A673 (cell line): ENCODE measurements at regions not wholly inside any gene's neighbourhood (a gene's known extent, or its start where the extent isn't known, plus 50 kb on each side); places are given as distances from the start of the nearest gene placed in this dataset.

Source experiments
- BruUV-seq: library from RNA; stranded (reverse); fragments of 400-500 nt; replicated peaks from 2 replicates; lab custom pipeline; 2021; lab: Mats Ljungman, UMichigan
- CTCF ChIA-PET: fragments of 300-600 bp; sonication (Branson Sonifier 250); formaldehyde crosslinking; loops from one replicate; lab custom pipeline; 2022; ENCODE audit warnings: antibody characterized with exemption; lab: Charles Lee
- POLR2A ChIA-PET: fragments of 300-600 bp; sonication (Branson Sonifier 250); formaldehyde crosslinking; loops from one replicate; lab custom pipeline; 2022; ENCODE audit warnings: antibody characterized with exemption; ENCODE audit not compliant: low non-redundant PET; lab: Charles Lee
- DNase-seq: peaks from one replicate; pipeline ENCODE4 v3.0.0-alpha.2; 2015; ENCODE audit warnings: low spot score
- H3K27ac ChIP-seq: fragments of 200-600 bp; sonication (generic); 2 replicates; pipeline ENCODE4 v1.5.1; 2016; ENCODE audit warnings: mixed run types, low read depth, mild to moderate bottlenecking, mixed read lengths, antibody characterized with exemption, low read length; ENCODE audit not compliant: poor library complexity, severe bottlenecking
- H3K27me3 ChIP-seq: fragments of 200-600 bp; sonication (generic); replicated peaks from 2 replicates; pipeline ENCODE4 v1.6.1; 2017; ENCODE audit warnings: mixed run types, low read depth, mild to moderate bottlenecking, mixed read lengths, antibody characterized with exemption, low read length; ENCODE audit not compliant: insufficient read depth, poor library complexity
- H3K36me3 ChIP-seq: fragments of 200-600 bp; sonication (generic); 2 replicates; pipeline ENCODE4 v1.6.1; 2016; ENCODE audit warnings: mixed run types, mild to moderate bottlenecking, mixed read lengths, antibody characterized with exemption, low read length; ENCODE audit not compliant: insufficient read depth, poor library complexity, severe bottlenecking
- H3K4me1 ChIP-seq: fragments of 200-600 bp; sonication (generic); 2 replicates; pipeline ENCODE4 v1.6.1; 2017; ENCODE audit warnings: mixed run types, mild to moderate bottlenecking, mixed read lengths, antibody characterized with exemption, low read length; ENCODE audit not compliant: insufficient read depth, poor library complexity, severe bottlenecking
- H3K4me3 ChIP-seq: fragments of 200-600 bp; sonication (generic); 2 replicates; pipeline ENCODE4 v1.5.1; 2016; ENCODE audit warnings: low read depth, mixed run types, mild to moderate bottlenecking, mixed read lengths, low read length; ENCODE audit not compliant: poor library complexity, severe bottlenecking
- H3K9me3 ChIP-seq: fragments of 200-600 bp; sonication (generic); 2 replicates; pipeline ENCODE4 v1.6.1; 2016; ENCODE audit warnings: mixed run types, low read depth, mild to moderate bottlenecking, mixed read lengths, antibody characterized with exemption, low read length; ENCODE audit not compliant: poor library complexity, severe bottlenecking
- EZH2 ChIP-seq: fragments of 200-600 bp; sonication (generic); IDR thresholded peaks from 2 replicates; pipeline ENCODE4 v1.6.1; 2017; ENCODE audit warnings: borderline replicate concordance, low read depth, mild to moderate bottlenecking, mixed read lengths, antibody characterized with exemption, low read length; ENCODE audit not compliant: poor library complexity, severe bottlenecking
- intact Hi-C: fragments of 100-400 bp; cut with micrococcal nuclease; formaldehyde crosslinking; loops from one replicate; pipeline ENCODE4 v1.10.0; 2022; ENCODE audit not compliant: unreplicated experiment
- TF ChIP-seq, protein P1 (sequence below): fragments of 300-800, 200-600 bp; sonication (generic); conservative IDR thresholded peaks from 2 replicates; pipeline ENCODE4 v1.5.1; 2017; ENCODE audit warnings: low read depth, mild to moderate bottlenecking, antibody characterized with exemption, low read length, moderate library complexity, mixed read lengths

DNA sequence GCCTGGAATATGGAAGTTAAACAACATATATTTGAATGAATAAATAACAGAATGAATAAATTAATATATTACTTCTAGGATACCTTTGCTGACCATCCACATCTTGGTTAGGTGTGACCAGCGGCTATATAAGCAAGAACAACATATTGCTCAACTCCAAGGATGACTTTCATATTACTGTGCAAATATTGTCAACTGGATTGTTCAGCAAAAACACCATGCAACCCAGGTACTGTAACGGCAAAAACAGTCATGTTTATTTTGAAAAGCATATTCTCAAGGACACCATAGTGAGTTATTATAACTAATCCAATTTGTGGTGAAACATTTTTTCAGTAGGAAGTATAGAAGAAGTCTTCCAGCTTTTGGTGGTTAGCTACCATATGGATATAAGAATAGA lies 907.9 kb downstream of the IGSF11 start:
- Histone ChIP-seq H3K27me3 (no peaks in the 10 kb centered on the region), H3K4me3 (no peak overlapping the region), H3K36me3 (no peaks in the 10 kb centered on the region), H3K9me3 (no peaks in the 10 kb centered on the region), H3K4me1 (no peaks in the 10 kb centered on the region), H3K27ac (no peak overlapping the region)
- BruUV-seq: no TSS peak
- intact Hi-C loops: no loop called here
- ChIA-PET CTCF (no interaction called here), POLR2A (no interaction called here)
- TF ChIP-seq, protein P1, sequence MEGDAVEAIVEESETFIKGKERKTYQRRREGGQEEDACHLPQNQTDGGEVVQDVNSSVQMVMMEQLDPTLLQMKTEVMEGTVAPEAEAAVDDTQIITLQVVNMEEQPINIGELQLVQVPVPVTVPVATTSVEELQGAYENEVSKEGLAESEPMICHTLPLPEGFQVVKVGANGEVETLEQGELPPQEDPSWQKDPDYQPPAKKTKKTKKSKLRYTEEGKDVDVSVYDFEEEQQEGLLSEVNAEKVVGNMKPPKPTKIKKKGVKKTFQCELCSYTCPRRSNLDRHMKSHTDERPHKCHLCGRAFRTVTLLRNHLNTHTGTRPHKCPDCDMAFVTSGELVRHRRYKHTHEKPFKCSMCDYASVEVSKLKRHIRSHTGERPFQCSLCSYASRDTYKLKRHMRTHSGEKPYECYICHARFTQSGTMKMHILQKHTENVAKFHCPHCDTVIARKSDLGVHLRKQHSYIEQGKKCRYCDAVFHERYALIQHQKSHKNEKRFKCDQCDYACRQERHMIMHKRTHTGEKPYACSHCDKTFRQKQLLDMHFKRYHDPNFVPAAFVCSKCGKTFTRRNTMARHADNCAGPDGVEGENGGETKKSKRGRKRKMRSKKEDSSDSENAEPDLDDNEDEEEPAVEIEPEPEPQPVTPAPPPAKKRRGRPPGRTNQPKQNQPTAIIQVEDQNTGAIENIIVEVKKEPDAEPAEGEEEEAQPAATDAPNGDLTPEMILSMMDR: no peak
- TF ChIP-seq EZH2: no peak
- DNase-seq: no peak

DNA sequence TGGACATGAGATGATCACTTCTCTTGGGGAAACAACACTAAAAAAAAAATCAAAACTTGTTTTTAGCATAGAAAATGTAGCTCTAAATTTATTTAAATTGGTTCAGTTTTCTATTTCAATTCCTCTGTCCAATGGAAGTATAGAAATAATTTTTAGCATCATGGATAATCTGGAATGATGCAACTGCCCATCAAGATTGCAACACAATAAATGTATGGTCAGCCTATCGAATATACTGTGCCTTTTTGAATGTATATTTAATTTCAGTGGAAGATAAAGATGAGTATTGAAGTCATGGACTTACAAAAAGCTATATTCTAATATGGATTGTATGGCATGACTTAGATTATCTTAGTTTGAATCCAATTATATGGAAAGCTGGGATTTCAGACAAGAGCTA lies 906.7 kb downstream of the IGSF11 start:
- intact Hi-C loops: no loop called here
- Histone ChIP-seq H3K27ac (no peak overlapping the region), H3K36me3 (no peaks in the 10 kb centered on the region), H3K4me3 (no peak overlapping the region), H3K4me1 (no peaks in the 10 kb centered on the region), H3K27me3 (no peaks in the 10 kb centered on the region), H3K9me3 (no peaks in the 10 kb centered on the region)
- ChIA-PET CTCF (no interaction called here), POLR2A (no interaction called here)
- BruUV-seq: no TSS peak
- no peak for DNase-seq
- TF ChIP-seq EZH2: no peak
- TF ChIP-seq, protein P1: no peak

DNA sequence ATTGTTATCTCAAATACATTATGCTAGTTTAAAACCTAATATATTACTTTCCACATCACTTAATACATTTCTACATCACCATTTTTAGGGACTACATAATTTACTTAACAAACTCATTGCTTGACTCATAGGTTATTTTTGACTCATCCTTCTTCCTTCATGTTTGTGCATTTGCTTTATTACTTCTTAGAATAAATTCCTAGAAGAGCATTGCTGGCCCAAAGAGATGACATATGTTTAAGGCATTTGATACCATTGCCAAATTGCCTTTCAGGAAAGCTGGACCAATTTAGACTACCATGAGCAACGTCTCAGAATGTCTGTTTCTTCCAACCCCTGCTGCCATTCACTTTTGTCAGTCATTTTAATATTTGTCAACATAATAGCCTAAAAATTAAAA lies 905.8 kb downstream of the IGSF11 start:
- no peaks in the 10 kb centered on the region for H3K9me3 ChIP-seq
- intact Hi-C loops: no loop called here
- no peaks in the 10 kb centered on the region for H3K4me1 ChIP-seq
- H3K27ac ChIP-seq: no peak overlapping the region
- TF ChIP-seq, protein P1: no peak
- TF ChIP-seq EZH2: no peak
- H3K4me3 ChIP-seq: no peak overlapping the region
- H3K27me3 ChIP-seq: no peaks in the 10 kb centered on the region
- ChIA-PET POLR2A (no interaction called here), CTCF (no interaction called here)
- H3K36me3 ChIP-seq: no peaks in the 10 kb centered on the region
- DNase-seq: no peak
- BruUV-seq: no TSS peak
